ENCODE measurements at regions not wholly inside any gene's neighbourhood (a gene's known extent, or its start where the extent isn't known, plus 50 kb on each side); places are given as distances from the start of the nearest gene placed in this dataset.

GRCh38 chr12:77548797-77549196 is 281.9 kb upstream of the NAV3 start:
- no peaks in the 10 kb centered on the region for H3K79me2 ChIP-seq (ENCODE audit: low read depth)
- H3K4me3 ChIP-seq = no peak overlapping the region
- H3K9me3 Mint-ChIP-seq = peaks cover 2% of the 10 kb centered on the region
- no peak overlapping the region for H3K4me2 ChIP-seq
- H3K4me3 Mint-ChIP-seq = no peak overlapping the region
- no peak for DNase-seq (ENCODE audit: low spot score)
- no peaks in the 10 kb centered on the region for H3F3A ChIP-seq (ENCODE audit: low read depth)
- no peak overlapping the region for H2AFZ ChIP-seq (replicated peaks)
- H3K36me3 Mint-ChIP-seq = no peaks in the 10 kb centered on the region
- H3K9ac ChIP-seq = no peak overlapping the region
- H3K27me3 Mint-ChIP-seq (ENCODE audit: insufficient read depth, low read depth) = peaks cover 2% of the 10 kb centered on the region
- H3K27me3 ChIP-seq = no peaks in the 10 kb centered on the region
- no peaks in the 10 kb centered on the region for H4K20me1 ChIP-seq (ENCODE audit: low read depth)
- no peaks in the 10 kb centered on the region for H3K36me3 ChIP-seq
- no peaks in the 10 kb centered on the region for H3K4me1 ChIP-seq
- H3K27ac ChIP-seq = no peak overlapping the region
- TF ChIP-seq EZH2phosphoT487 (IDR thresholded peaks at IDR 0.05) (no peak), CTCF (IDR thresholded peaks at IDR 0.05) (no peak), EZH2 (IDR thresholded peaks at IDR 0.05) (no peak)
- no peaks in the 10 kb centered on the region for H3K9me3 ChIP-seq (ENCODE audit: low read depth)
- H3K4me1 Mint-ChIP-seq = peaks cover 9% of the 10 kb centered on the region
- no peak overlapping the region for H3K27ac Mint-ChIP-seq

GRCh38 chr12:77540097-77540496 is 290.6 kb upstream of the NAV3 start:
- H3K4me1 Mint-ChIP-seq = no peaks in the 10 kb centered on the region
- no peak overlapping the region for H3K27ac ChIP-seq
- no peak overlapping the region for H3K27ac Mint-ChIP-seq
- no peak overlapping the region for H3K4me3 ChIP-seq
- no peaks in the 10 kb centered on the region for H3K36me3 ChIP-seq
- H3F3A ChIP-seq (ENCODE audit: low read depth) = no peaks in the 10 kb centered on the region
- TF ChIP-seq CTCF (IDR thresholded peaks at IDR 0.05) (peak; percentile 25), EZH2 (IDR thresholded peaks at IDR 0.05) (no peak), EZH2phosphoT487 (IDR thresholded peaks at IDR 0.05) (no peak)
- peaks cover 6% of the 10 kb centered on the region for H3K9me3 Mint-ChIP-seq
- no peak for DNase-seq (ENCODE audit: low spot score)
- no peak overlapping the region for H3K9ac ChIP-seq
- no peak overlapping the region for H3K4me2 ChIP-seq
- H3K79me2 ChIP-seq (ENCODE audit: low read depth) = no peaks in the 10 kb centered on the region
- no peaks in the 10 kb centered on the region for H3K4me1 ChIP-seq
- no peak overlapping the region for H3K4me3 Mint-ChIP-seq
- no peaks in the 10 kb centered on the region for H3K9me3 ChIP-seq (ENCODE audit: low read depth)
- no peaks in the 10 kb centered on the region for H3K27me3 ChIP-seq
- H4K20me1 ChIP-seq (ENCODE audit: low read depth) = no peaks in the 10 kb centered on the region
- H2AFZ ChIP-seq (replicated peaks) = no peak overlapping the region
- no peaks in the 10 kb centered on the region for H3K27me3 Mint-ChIP-seq (ENCODE audit: insufficient read depth, low read depth)
- no peaks in the 10 kb centered on the region for H3K36me3 Mint-ChIP-seq

- Histone ChIP-seq H3K27me3 (no peaks in the 10 kb centered on the region), H3K79me2 (ENCODE audit: low read depth) (no peaks in the 10 kb centered on the region), H3K9me3 (ENCODE audit: low read depth) (no peaks in the 10 kb centered on the region), H2AFZ (replicated peaks) (no peak overlapping the region), H3K4me3 (no peak overlapping the region), H3K9ac (no peak overlapping the region), H3F3A (ENCODE audit: low read depth) (no peaks in the 10 kb centered on the region), H3K27ac (no peak overlapping the region), H4K20me1 (ENCODE audit: low read depth) (no peaks in the 10 kb centered on the region), H3K36me3 (no peaks in the 10 kb centered on the region), H3K4me1 (no peaks in the 10 kb centered on the region), H3K4me2 (no peak overlapping the region)
- Mint-ChIP-seq H3K9me3 (peaks cover 2% of the 10 kb centered on the region), H3K4me3 (no peak overlapping the region), H3K27ac (no peak overlapping the region), H3K27me3 (ENCODE audit: insufficient read depth, low read depth) (no peaks in the 10 kb centered on the region), H3K4me1 (no peaks in the 10 kb centered on the region), H3K36me3 (no peaks in the 10 kb centered on the region)
- DNase-seq (ENCODE audit: low spot score) = no peak
- no peak for TF ChIP-seq CTCF (IDR thresholded peaks at IDR 0.05)
Observed at GRCh38 chr12:77537663-77538062, 293.0 kb upstream of the NAV3 start.

- no peaks in the 10 kb centered on the region for H3K36me3 Mint-ChIP-seq
- H3F3A ChIP-seq (ENCODE audit: low read depth) = no peaks in the 10 kb centered on the region
- H3K36me3 ChIP-seq = no peaks in the 10 kb centered on the region
- H3K9ac ChIP-seq = no peak overlapping the region
- H4K20me1 ChIP-seq (ENCODE audit: low read depth) = no peaks in the 10 kb centered on the region
- H3K4me1 Mint-ChIP-seq = no peaks in the 10 kb centered on the region
- no peaks in the 10 kb centered on the region for H3K9me3 ChIP-seq (ENCODE audit: low read depth)
- no peaks in the 10 kb centered on the region for H3K9me3 Mint-ChIP-seq
- DNase-seq (ENCODE audit: low spot score) = no peak
- no peak overlapping the region for H3K27ac Mint-ChIP-seq
- H3K27me3 Mint-ChIP-seq (ENCODE audit: insufficient read depth, low read depth) = peaks cover 2% of the 10 kb centered on the region
- no peaks in the 10 kb centered on the region for H3K79me2 ChIP-seq (ENCODE audit: low read depth)
- H3K4me2 ChIP-seq = no peak overlapping the region
- no peak overlapping the region for H3K27ac ChIP-seq
- no peak overlapping the region for H3K4me3 ChIP-seq
- TF ChIP-seq CTCF (IDR thresholded peaks at IDR 0.05) = no peak
- H3K27me3 ChIP-seq = no peaks in the 10 kb centered on the region
- H3K4me3 Mint-ChIP-seq = no peak overlapping the region
- no peaks in the 10 kb centered on the region for H3K4me1 ChIP-seq
- H2AFZ ChIP-seq (replicated peaks) = no peak overlapping the region
Observed at GRCh38 chr12:77535734-77536133, 295.0 kb upstream of the NAV3 start.

Measured in neural progenitor cell (in vitro differentiated cells).